Heart left ventricle (tissue), 13 donors: ENCODE measurements at regions not wholly inside any gene's neighbourhood (a gene's known extent, or its start where the extent isn't known, plus 50 kb on each side); places are given as distances from the start of the nearest gene placed in this dataset.

Experiments
- POLR2A ChIP-seq, 2 donors: fragments of 450-650 bp; IDR thresholded peaks; one replicate each; pipeline ENCODE4 v1.6.1; 2017; ENCODE audit warnings: antibody characterized with exemption in 2 of 2, mild to moderate bottlenecking in 2 of 2, moderate library complexity in 2 of 2
- TF ChIP-seq, protein P1 (sequence below), 12 donors: fragments of 200-600 bp; sonication (generic) in 4 of 12; IDR thresholded peaks; one replicate each; pipeline versions ENCODE4 v1.5.0 to v1.8.0; 2018 to 2022; ENCODE audit warnings: antibody characterized with exemption in 12 of 12, mild to moderate bottlenecking in 5 of 12
- donor health status: ischemic (EF 13 %, LVEDD 7.1; RV severe dilation, severe dysfunction).
- donor health status: DM: no; HTN: yes; CAD: no.
- donor health status: DM: no; HTN: no; CAD: no.
- donor health status: ischemic (EF 25% LVEDD 6.9; RV normal size, moderate dysfunction).
- donor health status: ischemic (EF 25% LVEDD 5.7; RV mildly dilated, moderate dysfunction).
- donor health status: ischemic (EF 35%, LVEDD 5.7; RV mildly dilated, moderate dysfunction).
- donor health status: nonischemic (EF 11% LVEDD 7.7; RV severe dilation, severe dysfunction).
- donor health status: DM: yes; HTN: yes; CAD: no.
- donor health status: PGD.
- donor health status: ischemic (EF 29% LVEDD 5.4; RV normal size, mild dysfunction).
- donor health status: nonischemic (EF 23%, LVEDD 6.1; RV moderate dilation, normal function).

DNA sequence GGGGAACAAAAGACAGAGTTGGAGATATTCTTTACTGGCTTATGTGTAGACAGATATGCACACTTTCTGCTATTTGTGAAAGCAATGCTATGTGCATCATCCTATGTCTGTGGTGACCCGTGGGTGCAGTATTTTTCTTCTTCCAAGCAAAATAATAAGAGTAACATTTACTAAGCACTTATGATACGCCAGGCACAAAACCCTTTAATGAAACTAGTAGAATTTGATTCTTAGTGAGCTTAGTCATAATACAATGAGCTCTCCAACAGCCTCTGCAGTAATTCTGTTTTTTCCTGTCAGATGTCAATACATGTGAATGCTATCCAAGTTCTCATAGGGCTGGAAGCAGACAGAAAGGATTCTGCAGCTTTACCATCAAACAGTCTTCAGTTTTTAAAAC is 130.6 kb downstream of the RAD51AP2 start:
- no peak for TF ChIP-seq POLR2A (IDR thresholded peaks at IDR 0.05)
- TF ChIP-seq, protein P1, sequence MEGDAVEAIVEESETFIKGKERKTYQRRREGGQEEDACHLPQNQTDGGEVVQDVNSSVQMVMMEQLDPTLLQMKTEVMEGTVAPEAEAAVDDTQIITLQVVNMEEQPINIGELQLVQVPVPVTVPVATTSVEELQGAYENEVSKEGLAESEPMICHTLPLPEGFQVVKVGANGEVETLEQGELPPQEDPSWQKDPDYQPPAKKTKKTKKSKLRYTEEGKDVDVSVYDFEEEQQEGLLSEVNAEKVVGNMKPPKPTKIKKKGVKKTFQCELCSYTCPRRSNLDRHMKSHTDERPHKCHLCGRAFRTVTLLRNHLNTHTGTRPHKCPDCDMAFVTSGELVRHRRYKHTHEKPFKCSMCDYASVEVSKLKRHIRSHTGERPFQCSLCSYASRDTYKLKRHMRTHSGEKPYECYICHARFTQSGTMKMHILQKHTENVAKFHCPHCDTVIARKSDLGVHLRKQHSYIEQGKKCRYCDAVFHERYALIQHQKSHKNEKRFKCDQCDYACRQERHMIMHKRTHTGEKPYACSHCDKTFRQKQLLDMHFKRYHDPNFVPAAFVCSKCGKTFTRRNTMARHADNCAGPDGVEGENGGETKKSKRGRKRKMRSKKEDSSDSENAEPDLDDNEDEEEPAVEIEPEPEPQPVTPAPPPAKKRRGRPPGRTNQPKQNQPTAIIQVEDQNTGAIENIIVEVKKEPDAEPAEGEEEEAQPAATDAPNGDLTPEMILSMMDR (IDR thresholded peaks at IDR 0.05) = no peak
